GM21381 (cell line): ENCODE measurements at regions not wholly inside any gene's neighbourhood (a gene's known extent, or its start where the extent isn't known, plus 50 kb on each side); places are given as distances from the start of the nearest gene placed in this dataset.

Experiments used
- ATAC-seq: cut with Tn5 transposase; IDR thresholded peaks from one replicate; pipeline ENCODE4 v1.9.1; 2021; ENCODE audit warnings: mild to moderate bottlenecking, moderate library complexity; ENCODE audit not compliant: unreplicated experiment

- no peak for ATAC-seq
Observed at GRCh38 chr2:22281033-22281432, 1103.9 kb upstream of the KLHL29 start.

GRCh38 chr2:22282220-22282619 lies 1102.8 kb upstream of the KLHL29 start:
- no peak for ATAC-seq

GRCh38 chr2:22282916-22283315 lies 1102.1 kb upstream of the KLHL29 start:
- ATAC-seq: no peak

- ATAC-seq: no peak
Observed at GRCh38 chr2:22283436-22283835, 1101.5 kb upstream of the KLHL29 start.

GRCh38 chr2:22290302-22290701 lies 1094.7 kb upstream of the KLHL29 start:
- ATAC-seq: no peak

- no peak for ATAC-seq
Observed at GRCh38 chr2:22290909-22291473, 1094.0 kb upstream of the KLHL29 start.

- no peak for ATAC-seq
Observed at GRCh38 chr2:22301228-22301627, 1083.8 kb upstream of the KLHL29 start.

- no peak for ATAC-seq
Observed at GRCh38 chr2:22326250-22326649, 1058.7 kb upstream of the KLHL29 start.

- no peak for ATAC-seq
Observed at GRCh38 chr2:22329211-22330154, 1055.5 kb upstream of the KLHL29 start.

GRCh38 chr2:22336414-22336813 lies 1048.6 kb upstream of the KLHL29 start:
- no peak for ATAC-seq

GRCh38 chr2:22340716-22341115 lies 1044.3 kb upstream of the KLHL29 start:
- ATAC-seq: no peak

GRCh38 chr2:22347306-22347705 lies 1037.7 kb upstream of the KLHL29 start:
- no peak for ATAC-seq

- no peak for ATAC-seq
Observed at GRCh38 chr2:22350621-22351020, 1034.4 kb upstream of the KLHL29 start.

GRCh38 chr2:22355816-22356433 lies 1029.1 kb upstream of the KLHL29 start:
- no peak for ATAC-seq

- no peak for ATAC-seq
Observed at GRCh38 chr2:22359071-22359672, 1025.8 kb upstream of the KLHL29 start.

GRCh38 chr2:22360735-22361374 lies 1024.1 kb upstream of the KLHL29 start:
- ATAC-seq: no peak

GRCh38 chr2:22361571-22361970 lies 1023.4 kb upstream of the KLHL29 start:
- ATAC-seq: no peak

- ATAC-seq: no peak
Observed at GRCh38 chr2:22375096-22375495, 1009.9 kb upstream of the KLHL29 start.

GRCh38 chr2:22377268-22377667 lies 1007.7 kb upstream of the KLHL29 start:
- ATAC-seq: no peak

GRCh38 chr2:22382479-22383169 lies 1002.4 kb upstream of the KLHL29 start:
- no peak for ATAC-seq
